Suprapubic skin (tissue), 4 donors: ENCODE measurements at regions not wholly inside any gene's neighbourhood (a gene's known extent, or its start where the extent isn't known, plus 50 kb on each side); places are given as distances from the start of the nearest gene placed in this dataset.

ENCODE experiments used
- CTCF ChIP-seq, 2 donors: fragments of 200-600 bp in 1 of 2; fragments of 450-650 bp in 1 of 2; sonication (generic) in 1 of 2; IDR thresholded peaks; one replicate each; pipeline ENCODE4 v1.5.1; 2016 to 2019; ENCODE audit warnings: antibody characterized with exemption in 2 of 2, mild to moderate bottlenecking in 1 of 2, moderate library complexity in 1 of 2
- EP300 ChIP-seq: sonication (generic); formaldehyde crosslinking; IDR thresholded peaks from one replicate; pipeline ENCODE4 v1.6.1; 2017; ENCODE audit warnings: antibody characterized with exemption
- POLR2A ChIP-seq, 2 donors: fragments of 450-650 bp; IDR thresholded peaks; one replicate each; pipeline ENCODE4 v1.6.1; 2017; ENCODE audit warnings: antibody characterized with exemption in 2 of 2, mild to moderate bottlenecking in 2 of 2, moderate library complexity in 2 of 2
- POLR2AphosphoS5 ChIP-seq, 3 donors: sonication (generic); formaldehyde crosslinking; IDR thresholded peaks; one replicate each; pipeline ENCODE4 v1.6.1; 2017; ENCODE audit warnings: antibody characterized with exemption in 3 of 3

GRCh38 chr9:16960084-16960483 is 89.6 kb upstream of the BNC2 start:
- TF ChIP-seq EP300: no peak
- no peak for TF ChIP-seq CTCF (IDR thresholded peaks at IDR 0.05)
- no peak for TF ChIP-seq POLR2AphosphoS5 (IDR thresholded peaks at IDR 0.05)
- no peak for TF ChIP-seq POLR2A (IDR thresholded peaks at IDR 0.05)
